ENCODE measurements at regions not wholly inside any gene's neighbourhood (a gene's known extent, or its start where the extent isn't known, plus 50 kb on each side); places are given as distances from the start of the nearest gene placed in this dataset.

- DNase-seq = no peak
These were observed 109.5 kb downstream of the SP3 start for GRCh38 chr2:173855661-173856060.

Measured in anterior cingulate cortex (tissue), 58 donors.